ENCODE measurements at regions not wholly inside any gene's neighbourhood (a gene's known extent, or its start where the extent isn't known, plus 50 kb on each side); places are given as distances from the start of the nearest gene placed in this dataset.

GRCh38 chr11:115942011-115942410, 437.8 kb upstream of the CADM1 start:
- TF ChIP-seq PATZ1 (CRISPR knock-in tag; IDR thresholded peaks at IDR 0.05; ENCODE audit: borderline replicate concordance) (no peak), TCF4 (CRISPR knock-in tag; IDR thresholded peaks at IDR 0.05; ENCODE audit: borderline replicate concordance) (no peak), ZFP3 (CRISPR knock-in tag; IDR thresholded peaks at IDR 0.05) (no peak), POU6F1 (CRISPR knock-in tag; IDR thresholded peaks at IDR 0.05; ENCODE audit: borderline replicate concordance, low read depth) (no peak), CREB5 (CRISPR knock-in tag; IDR thresholded peaks at IDR 0.05; ENCODE audit: low read depth) (no peak), ARNTL (CRISPR knock-in tag; IDR thresholded peaks at IDR 0.05; ENCODE audit: borderline replicate concordance, low read depth) (no peak), CSRNP3 (CRISPR knock-in tag; IDR thresholded peaks at IDR 0.05) (no peak), SNAI2 (CRISPR knock-in tag; IDR thresholded peaks at IDR 0.05) (no peak)
